HG03097 (cell line): ENCODE measurements at regions not wholly inside any gene's neighbourhood (a gene's known extent, or its start where the extent isn't known, plus 50 kb on each side); places are given as distances from the start of the nearest gene placed in this dataset.

Experiments used
- ATAC-seq: cut with Tn5 transposase; IDR thresholded peaks from one replicate; pipeline ENCODE4 v1.9.1; 2021; ENCODE audit not compliant: unreplicated experiment, low FRiP score

DNA sequence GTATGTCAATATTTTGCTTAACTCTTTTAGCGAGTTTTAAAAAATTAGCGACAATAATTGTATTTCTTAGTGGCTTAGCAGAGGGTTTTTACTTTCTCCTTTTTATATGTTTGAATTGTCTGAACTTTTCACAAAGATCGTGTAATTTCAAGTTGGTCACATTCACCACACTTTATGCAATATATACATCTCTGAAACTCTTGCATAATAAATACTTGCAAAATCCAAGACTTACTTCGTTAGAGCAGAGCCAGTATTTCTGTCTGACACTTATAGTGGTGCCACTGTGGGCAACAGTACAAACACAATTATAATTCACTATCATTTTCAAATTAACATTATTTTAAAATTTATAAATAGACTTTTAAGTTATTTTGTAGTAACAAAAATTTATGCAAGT is 62.0 kb downstream of the SUCNR1 start:
- ATAC-seq: no peak

DNA sequence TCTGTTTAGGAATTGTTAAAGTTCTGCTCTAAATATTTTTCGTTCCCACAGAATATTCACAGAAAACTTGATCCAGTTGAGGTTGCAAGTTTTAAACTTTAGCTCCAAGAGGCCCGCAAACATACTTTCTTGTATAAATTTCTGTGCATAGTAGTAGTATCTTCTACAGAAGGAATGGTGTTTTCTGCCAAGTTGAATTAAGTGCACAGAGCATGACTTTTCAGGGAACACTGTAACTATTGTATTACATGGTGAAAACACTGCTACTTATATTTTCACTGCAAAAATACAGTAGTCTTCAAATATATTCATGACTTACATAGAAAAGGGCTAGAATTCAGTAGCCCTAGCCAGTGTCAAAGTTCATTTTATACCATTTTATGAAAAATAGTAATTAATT is 67.0 kb downstream of the SUCNR1 start:
- no peak for ATAC-seq

DNA sequence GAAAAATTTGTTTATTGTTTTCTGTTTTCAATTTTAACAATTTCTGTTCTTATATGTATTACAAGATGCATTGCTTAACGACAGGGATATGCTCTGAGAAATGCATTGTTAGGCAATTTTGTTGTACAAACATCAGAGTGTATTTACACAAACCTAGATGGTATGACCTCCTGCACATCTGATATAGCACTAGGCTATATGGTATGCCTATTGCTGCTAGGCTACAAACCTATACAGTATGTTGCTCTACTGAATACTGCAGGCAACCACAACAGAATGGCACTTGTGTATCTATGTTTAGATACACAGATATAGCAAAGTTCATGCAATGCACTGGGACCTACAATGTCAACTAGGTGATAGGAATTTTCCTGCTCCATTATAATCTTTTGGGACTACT is 70.1 kb downstream of the SUCNR1 start:
- no peak for ATAC-seq

- no peak for ATAC-seq
These were observed 70.9 kb downstream of the SUCNR1 start for GRCh38 chr3:151944356-151944755.

GRCh38 chr3:151946606-151947005 is 73.2 kb downstream of the SUCNR1 start:
- ATAC-seq: no peak

DNA sequence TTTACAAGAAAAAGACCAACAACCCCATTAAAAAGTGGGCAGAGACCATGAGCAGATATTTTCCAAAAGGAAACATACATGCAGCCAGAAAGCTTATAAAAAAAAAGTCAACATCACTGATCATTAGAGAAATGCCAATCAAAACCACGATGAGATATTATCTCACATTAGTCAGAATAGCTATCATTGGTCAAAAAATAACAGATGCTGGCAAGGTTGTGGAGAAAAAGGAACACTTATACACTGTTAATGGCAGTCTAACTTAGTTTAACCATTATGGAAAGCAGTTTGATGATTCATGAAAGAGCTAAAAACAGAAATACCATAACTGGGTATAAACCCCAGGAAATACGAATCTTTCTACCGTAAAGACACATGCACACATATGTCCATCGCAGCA is 76.3 kb downstream of the SUCNR1 start:
- no peak for ATAC-seq

- ATAC-seq: no peak
These were observed 81.9 kb downstream of the SUCNR1 start for GRCh38 chr3:151955356-151955755.

GRCh38 chr3:151960961-151961580 is 87.6 kb downstream of the SUCNR1 start:
- ATAC-seq: no peak

- no peak for ATAC-seq
These were observed 88.9 kb downstream of the SUCNR1 start for GRCh38 chr3:151962352-151962751.

GRCh38 chr3:151962912-151963311 is 89.5 kb downstream of the SUCNR1 start:
- ATAC-seq: no peak

GRCh38 chr3:151964743-151965142 is 91.3 kb downstream of the SUCNR1 start:
- ATAC-seq: no peak

GRCh38 chr3:151969026-151969642 is 95.7 kb downstream of the SUCNR1 start:
- no peak for ATAC-seq

GRCh38 chr3:151971814-151972579 is 98.6 kb downstream of the SUCNR1 start:
- ATAC-seq: no peak

GRCh38 chr3:151974067-151974466 is 100.6 kb downstream of the SUCNR1 start:
- ATAC-seq: no peak

- no peak for ATAC-seq
These were observed 103.0 kb downstream of the SUCNR1 start for GRCh38 chr3:151976211-151977050.

DNA sequence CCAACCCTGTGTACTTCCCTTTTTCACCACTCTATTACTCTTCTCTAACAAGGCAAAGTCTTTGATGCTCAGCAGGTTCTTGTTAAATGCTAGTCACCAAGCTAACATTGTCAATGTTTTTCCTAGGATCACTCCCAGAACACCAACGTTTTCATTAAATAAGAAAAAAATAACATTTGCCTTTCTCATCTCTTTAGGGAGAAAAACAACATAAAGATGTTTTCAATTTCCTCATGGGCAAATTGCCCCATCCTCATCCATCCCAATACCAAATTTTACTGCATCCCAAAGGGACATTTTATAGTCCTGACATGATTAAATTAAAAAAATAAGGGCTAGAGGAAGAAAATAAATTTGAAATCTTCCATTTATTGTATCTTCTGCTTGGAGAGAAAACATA is 106.5 kb downstream of the SUCNR1 start:
- no peak for ATAC-seq

GRCh38 chr3:151983538-151983937 is 110.1 kb downstream of the SUCNR1 start:
- ATAC-seq: no peak

DNA sequence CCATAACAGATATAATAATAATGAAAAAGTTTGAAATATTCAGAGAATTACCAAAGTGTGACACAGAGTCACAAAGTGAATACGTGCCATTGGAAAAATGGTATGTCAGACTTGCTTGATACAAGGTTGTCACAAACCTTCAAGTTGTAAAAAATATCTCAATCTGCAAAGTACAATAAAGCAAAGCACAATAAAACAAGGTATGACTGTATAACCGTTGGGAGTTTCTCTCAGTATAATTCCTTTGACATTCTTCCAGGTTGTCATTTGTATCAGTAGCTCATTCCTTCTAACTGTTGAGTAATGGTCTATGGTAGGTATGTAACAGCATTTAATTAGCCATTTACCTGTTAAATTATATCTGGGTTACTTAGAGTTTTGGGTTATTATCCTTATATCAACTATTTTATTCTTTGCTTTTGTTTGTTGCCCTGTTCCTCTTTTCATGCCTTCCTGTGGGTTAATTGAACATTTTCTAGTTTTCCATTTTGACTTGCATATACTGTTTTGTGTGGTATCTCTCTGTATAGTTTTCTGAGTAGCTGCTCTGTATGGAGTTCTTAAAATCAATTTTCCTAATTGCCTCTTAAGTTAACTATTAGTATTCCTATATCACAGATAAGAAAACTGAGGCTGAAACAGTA is 112.5 kb downstream of the SUCNR1 start:
- ATAC-seq: no peak

DNA sequence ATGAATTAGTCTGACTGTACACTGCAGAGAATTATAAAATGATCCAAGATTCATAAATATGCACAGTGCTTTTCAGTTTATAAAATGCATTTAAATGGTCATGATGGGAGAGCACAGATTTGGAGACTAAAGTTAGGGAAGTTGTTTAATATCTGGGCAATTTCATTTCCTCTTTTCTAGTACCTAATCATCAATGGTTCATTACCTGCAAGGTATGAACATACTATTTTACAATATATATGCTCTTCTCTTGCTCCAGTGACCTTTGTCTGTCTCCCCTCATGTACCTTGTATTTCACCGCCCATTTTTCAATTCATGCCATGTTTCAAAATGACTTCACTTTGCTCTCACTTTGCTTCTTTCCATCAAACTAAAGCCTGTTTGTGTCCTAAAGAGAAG is 114.5 kb downstream of the SUCNR1 start:
- no peak for ATAC-seq

- ATAC-seq: no peak
These were observed 116.2 kb downstream of the SUCNR1 start for GRCh38 chr3:151989621-151990020.
